ENCODE measurements at regions not wholly inside any gene's neighbourhood (a gene's known extent, or its start where the extent isn't known, plus 50 kb on each side); places are given as distances from the start of the nearest gene placed in this dataset.

DNA sequence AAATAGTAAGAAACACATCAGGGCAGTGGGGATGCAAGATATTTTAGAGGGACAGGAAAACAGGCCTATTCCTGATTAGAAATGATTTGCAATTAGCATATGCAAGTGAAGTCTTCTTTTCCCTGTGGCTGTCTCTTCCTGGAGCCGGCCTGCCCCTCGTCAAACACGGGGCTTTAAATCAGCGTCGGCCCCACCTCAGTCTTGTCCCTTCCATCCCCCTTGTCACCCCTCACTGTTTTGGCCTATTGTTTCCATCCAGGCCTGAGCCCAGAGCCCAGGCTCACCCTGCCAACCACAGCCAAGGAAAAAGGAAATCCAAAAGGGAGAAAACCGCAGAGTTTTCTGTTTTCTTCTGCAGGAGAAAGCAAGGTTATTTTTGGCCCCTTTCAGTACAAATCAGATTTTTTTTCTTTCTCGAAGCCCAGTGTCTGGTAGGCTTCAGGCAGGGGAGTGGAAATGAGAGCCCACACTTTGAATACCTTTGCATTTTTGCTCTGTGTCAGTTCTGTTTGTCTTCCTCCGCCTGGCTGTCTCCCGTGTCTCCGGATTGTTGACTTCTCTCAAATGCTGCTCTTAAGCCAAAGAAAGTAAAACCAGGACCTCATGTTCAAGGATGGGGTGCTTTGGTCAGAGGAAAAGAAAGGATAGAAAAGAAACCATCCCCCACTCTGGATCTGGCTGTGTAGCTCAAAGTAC is 399.9 kb upstream of the CDH11 start:
- DNase-seq (ENCODE audit: low read depth in 2 of 2), result no peak

- DNase-seq (ENCODE audit: low read depth in 2 of 2), result no peak
Measured at GRCh38 chr16:65519402-65519801, 397.5 kb upstream of the CDH11 start.

DNA sequence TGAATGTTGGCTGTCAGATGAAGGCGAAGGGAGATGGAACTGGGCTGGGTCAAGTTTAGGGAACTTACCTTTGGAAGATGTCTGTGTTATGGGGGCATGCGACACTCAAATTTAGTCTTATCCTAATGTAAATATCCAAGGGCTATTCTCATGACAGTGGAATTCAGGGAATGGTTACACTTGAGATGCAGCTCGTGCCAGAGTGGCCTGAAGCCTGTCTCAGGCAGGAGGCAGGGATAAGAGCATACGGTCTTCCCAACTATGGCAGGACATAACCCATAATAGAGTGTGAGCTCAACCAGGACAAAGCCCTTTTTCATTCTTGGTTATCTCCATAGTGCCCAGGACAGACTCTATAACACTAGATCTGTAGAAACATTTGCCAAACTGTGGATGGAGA is 393.3 kb upstream of the CDH11 start:
- no peak for DNase-seq (ENCODE audit: low read depth in 2 of 2)

DNA sequence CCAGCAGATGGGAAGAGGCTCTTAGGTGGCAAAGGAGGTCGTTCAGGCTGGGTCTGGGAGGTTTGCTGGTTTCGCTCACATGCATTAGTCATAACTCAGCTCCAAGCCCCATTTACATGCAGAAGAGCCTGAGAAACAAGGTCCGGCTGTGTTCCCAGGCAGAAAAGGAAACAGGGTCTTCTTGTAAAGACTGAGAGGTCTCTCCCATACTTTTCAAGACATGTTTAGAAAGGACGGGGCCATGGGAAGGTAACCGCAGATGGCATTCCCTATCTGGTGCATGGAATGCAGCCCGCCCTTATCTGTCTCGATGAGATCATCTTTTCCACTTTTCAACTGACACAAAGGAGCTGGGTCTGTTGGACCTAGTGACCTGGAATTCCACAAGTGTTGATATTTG is 389.0 kb upstream of the CDH11 start:
- no peak for DNase-seq (ENCODE audit: low read depth in 2 of 2)

DNA sequence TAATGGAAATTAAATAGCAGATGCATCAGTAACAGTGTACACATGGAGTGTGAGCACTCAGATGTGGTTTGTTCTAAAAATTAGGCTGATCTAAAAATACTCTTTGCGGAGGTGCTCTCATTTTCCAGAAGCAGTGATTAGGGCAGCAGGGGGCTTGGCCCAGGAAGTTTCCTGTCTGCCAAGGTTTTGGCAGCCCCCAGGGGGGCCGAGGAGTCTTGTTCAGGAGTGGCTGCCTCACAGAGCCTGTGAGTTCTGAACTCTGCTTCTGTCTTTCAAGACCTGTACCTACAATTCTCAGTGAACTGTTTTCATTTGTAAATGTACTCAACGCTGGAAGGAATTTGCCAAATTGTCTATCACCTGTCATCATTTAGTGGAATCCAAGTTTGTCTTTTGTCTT is 388.4 kb upstream of the CDH11 start:
- no peak for DNase-seq (ENCODE audit: low read depth in 2 of 2)

- no peak for DNase-seq (ENCODE audit: low read depth in 2 of 2)
Measured at GRCh38 chr16:65509172-65509571, 387.3 kb upstream of the CDH11 start.

DNA sequence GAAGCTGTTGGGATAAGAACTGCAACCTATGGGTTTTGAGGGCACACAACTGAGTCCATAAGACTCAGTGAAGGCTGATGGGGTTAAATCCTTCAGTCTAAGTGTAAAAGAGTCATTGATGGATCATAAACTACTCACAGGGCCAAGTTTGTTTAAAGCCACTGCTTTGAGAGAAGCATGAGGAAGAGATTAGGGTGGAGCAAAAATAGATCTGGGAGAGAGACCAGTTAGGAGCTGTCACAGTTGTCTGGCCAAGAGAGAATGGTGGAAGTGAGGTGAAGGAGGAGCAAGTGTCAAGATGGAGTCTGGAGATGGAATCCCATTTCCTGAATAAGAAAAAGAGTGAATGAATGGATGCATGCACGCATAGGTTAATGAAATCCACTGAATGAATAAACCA is 379.1 kb upstream of the CDH11 start:
- no peak for DNase-seq (ENCODE audit: low read depth in 2 of 2)

GRCh38 chr16:65500007-65500406 is 378.1 kb upstream of the CDH11 start:
- no peak for DNase-seq (ENCODE audit: low read depth in 2 of 2)

GRCh38 chr16:65499566-65499965 is 377.7 kb upstream of the CDH11 start:
- DNase-seq (ENCODE audit: low read depth in 2 of 2), result no peak

DNA sequence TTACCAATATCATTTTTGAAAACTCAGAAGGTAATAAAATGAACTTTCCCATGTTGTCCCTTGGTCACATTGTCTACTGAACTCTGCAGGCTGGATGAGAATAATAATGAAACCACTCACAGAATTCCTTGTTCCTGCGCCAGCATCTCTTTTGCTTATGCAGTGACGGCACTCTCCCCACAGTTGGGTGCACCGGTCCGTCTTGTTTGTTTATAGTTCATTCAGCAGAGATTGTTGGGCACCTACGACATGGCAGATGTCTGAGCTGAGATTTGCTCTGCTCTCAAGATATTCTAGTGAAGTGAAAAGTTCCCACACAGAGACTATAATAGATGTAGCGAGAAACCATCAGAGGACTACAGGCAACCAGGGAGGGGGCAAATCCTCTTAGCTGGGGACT is 375.7 kb upstream of the CDH11 start:
- no peak for DNase-seq (ENCODE audit: low read depth in 2 of 2)

DNA sequence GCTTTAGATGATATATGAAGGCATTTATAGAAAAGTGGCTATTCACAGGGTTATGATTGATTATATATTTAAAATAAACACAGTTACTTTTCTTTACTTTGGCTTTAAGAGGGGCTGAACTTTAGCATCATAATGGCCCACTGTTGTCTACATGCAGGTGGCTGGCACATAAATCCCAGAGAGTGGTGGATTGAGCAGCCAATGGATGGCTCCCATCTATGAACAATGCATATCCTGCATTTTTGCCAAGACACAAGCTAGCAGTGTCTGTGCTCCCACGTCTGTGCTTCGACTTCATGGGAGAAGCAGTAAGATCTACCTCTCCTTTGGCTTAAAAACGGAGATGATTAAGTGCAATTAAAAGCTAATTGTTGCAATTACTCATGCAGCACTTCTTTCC is 373.2 kb upstream of the CDH11 start:
- DNase-seq (ENCODE audit: low read depth in 2 of 2), result no peak

GRCh38 chr16:65494609-65495008 is 372.7 kb upstream of the CDH11 start:
- DNase-seq (ENCODE audit: low read depth in 2 of 2), result no peak

DNA sequence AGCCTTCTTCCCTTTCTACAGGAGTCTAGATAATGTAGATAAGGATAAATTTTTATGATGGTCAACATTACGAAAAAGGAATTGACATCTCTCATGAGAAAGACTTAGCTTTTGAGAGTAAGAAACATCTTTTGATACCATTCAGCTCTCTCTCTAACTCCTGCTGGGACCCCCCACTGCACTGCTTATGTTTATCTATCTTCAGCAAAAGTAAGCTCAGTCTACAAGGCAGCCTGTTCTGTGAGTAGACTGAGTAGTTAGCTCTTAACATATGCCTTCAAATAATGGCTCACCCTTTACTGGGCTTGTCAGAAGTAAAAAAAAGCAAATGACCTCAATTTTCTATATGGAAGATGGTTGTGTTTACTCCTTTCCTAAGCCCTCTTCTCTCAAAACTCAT is 372.2 kb upstream of the CDH11 start:
- no peak for DNase-seq (ENCODE audit: low read depth in 2 of 2)

GRCh38 chr16:65490286-65490685 is 368.4 kb upstream of the CDH11 start:
- no peak for DNase-seq (ENCODE audit: low read depth in 2 of 2)

DNA sequence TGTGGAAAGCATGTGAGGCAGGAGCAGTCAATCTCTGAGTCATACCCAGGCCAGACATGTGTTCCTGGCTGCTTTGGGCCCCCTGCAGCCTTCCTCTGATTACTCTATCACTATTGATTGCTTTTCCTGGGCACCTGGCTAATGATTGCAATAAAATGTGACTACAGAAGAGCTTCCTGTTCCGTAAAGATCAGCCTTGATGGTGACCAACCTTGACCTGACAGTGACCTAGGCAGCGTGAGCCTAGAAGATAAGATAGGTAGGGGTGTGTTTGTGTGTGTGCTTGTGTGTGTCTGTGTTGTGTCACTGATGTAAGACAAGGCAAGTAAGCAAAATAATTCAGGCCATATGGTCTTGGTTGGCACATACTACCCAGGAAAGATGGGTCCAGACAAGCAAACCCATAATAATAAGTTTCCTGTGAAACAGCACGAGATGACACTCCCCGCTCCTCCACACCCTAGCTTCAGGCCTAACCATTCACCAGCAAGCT is 367.7 kb upstream of the CDH11 start:
- no peak for DNase-seq (ENCODE audit: low read depth in 2 of 2)

- DNase-seq (ENCODE audit: low read depth in 2 of 2), result no peak
Measured at GRCh38 chr16:65487231-65487630, 365.4 kb upstream of the CDH11 start.

GRCh38 chr16:65481956-65482355 is 360.1 kb upstream of the CDH11 start:
- DNase-seq (ENCODE audit: low read depth in 2 of 2), result no peak

GRCh38 chr16:65480281-65481091 is 358.6 kb upstream of the CDH11 start:
- DNase-seq (ENCODE audit: low read depth in 2 of 2), result no peak

GRCh38 chr16:65476448-65476955 is 354.6 kb upstream of the CDH11 start:
- DNase-seq (ENCODE audit: low read depth in 2 of 2), result no peak

DNA sequence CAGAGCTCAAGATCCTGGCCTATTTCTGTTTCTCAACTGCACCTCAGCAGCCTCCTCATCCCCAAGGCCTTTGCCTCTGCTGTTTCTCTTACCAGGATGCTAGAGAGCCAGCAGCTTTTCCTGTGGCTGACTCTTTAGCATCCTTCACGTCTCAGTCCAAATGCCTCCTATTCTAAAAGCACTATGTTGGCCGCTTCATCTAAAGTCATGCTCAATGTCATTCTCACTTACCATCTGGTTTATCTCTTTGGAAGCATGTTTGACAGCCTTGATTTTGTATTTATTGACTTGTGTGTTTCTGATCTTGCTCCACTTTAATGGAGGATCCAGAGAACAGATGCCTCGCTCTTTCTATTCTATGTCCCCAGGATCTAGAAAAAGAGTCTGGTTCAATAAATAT is 351.8 kb upstream of the CDH11 start:
- DNase-seq (ENCODE audit: low read depth in 2 of 2), result no peak

- no peak for DNase-seq (ENCODE audit: low read depth in 2 of 2)
Measured at GRCh38 chr16:65469116-65469515, 347.3 kb upstream of the CDH11 start.

DNA sequence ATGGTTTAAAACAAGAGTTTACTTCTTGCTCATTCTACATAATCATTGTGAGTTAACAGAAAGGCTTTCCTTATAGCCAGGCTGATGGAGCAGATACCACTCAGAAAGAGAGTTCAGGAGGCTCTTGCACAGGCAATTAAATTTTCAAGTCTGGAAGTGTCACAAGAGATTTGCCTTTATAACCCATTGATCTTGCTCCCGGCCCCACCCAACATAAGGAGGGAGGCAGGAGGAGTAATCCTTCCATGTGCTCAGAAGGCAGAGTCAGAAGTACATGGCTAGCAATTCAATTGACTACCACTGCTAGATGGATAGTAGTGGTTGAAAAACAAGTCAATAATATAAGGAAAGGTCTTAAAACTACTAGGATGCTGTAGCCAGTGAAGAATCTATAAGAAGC is 346.3 kb upstream of the CDH11 start:
- DNase-seq (ENCODE audit: low read depth in 2 of 2), result no peak

- no peak for DNase-seq (ENCODE audit: low read depth in 2 of 2)
Measured at GRCh38 chr16:65463652-65464260, 341.9 kb upstream of the CDH11 start.
